NOMO-1 treated with DMSO at 0.1 percent for 48 hours (cell line): ENCODE measurements at regions not wholly inside any gene's neighbourhood (a gene's known extent, or its start where the extent isn't known, plus 50 kb on each side); places are given as distances from the start of the nearest gene placed in this dataset.
"Not testable (repeated sequence)": the region's sequence is repeated elsewhere in the genome, so short reads cannot be mapped to it uniquely, and the experiment has no call there.

ENCODE experiments used
- DNase-seq: peaks from one replicate; lab custom pipeline; 2025; ENCODE audit not compliant: unreplicated experiment; lab: John Stamatoyannopoulos, UW

GRCh38 chr9:28073270-28073669, 500.0 kb upstream of the C9orf72 start:
- no peak for DNase-seq

GRCh38 chr9:28079677-28080076, 506.4 kb upstream of the C9orf72 start:
- no peak for DNase-seq

DNA sequence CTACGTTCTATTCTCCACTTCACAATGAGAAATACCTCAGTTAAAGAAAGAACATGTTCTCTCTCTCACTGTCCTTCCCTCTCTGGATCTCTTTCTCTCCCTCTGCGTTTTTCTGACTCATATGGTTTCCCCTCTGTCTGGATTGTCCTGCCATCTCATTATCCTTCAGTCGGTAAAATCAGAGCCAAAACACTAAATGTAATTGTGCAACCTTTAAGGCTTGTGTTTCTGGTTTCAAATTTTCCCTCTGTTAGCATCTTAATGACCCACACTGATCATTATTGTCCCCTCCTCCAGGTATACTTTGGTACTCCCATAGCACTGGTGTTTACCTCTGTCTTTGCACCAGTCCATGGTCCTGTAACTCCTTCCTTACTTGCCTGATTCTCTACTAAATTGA, 509.4 kb upstream of the C9orf72 start:
- DNase-seq: no peak

DNA sequence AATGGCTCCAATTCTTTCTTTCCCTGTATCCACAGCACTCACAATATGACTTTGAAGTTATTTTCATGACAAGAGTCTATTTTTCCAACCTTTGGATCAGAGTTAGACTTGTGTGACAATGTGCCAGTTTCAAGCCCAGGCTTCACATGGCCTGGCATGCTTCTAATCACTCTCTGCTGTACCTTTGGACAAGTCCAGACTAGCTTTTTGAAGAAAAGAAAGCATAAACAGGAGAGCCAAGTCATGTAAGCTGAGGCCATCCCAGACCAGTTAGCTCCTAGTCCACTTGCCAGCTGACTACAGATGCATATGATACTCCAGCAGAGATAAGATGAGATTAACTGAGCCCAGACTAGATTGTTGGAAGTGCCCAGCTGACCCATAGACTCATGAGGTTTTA, 513.6 kb upstream of the C9orf72 start:
- DNase-seq: no peak

GRCh38 chr9:28092981-28093936, 520.0 kb upstream of the C9orf72 start:
- no peak for DNase-seq

DNA sequence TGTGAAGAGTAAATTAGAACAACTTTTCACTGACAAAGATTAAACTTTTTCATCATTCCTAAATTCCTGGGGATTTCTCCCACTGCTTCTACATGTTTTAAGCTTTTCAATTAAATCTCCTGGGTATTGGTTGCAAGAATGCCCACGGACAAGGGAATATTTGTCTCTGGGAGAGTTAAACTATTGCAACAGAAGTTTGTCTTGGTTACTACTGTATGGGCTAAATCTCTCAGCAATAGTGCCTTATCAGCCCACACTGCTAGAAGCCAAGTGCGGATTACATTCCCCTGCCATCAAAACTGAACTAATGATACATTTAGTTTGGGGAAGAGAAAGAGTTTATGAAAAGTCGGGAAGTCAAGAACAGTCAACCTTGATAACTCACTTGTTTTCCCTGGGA, 528.2 kb upstream of the C9orf72 start:
- no peak for DNase-seq

- no peak for DNase-seq
These were observed 531.7 kb upstream of the C9orf72 start for GRCh38 chr9:28105001-28105400.

DNA sequence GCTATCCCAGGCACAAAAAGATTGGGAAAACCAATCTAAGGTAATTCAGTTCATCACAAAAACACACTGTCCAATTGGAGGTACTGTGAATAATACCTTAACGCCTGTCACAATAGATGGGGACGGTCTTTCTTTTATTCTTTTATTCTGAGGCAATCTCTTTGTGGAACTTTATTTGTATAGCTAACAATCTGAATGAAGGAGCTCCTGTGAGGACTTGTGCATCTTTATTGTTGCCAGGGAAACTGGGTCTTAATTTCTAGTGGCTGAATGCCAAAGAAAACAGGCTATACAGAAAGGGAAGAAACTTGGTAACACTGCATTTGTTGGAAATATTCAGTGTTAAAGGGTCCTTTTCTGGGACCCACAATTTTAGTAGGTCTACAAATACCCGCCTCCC, 546.9 kb upstream of the C9orf72 start:
- no peak for DNase-seq

GRCh38 chr9:28120626-28121025, 547.3 kb upstream of the C9orf72 start:
- DNase-seq: no peak

DNA sequence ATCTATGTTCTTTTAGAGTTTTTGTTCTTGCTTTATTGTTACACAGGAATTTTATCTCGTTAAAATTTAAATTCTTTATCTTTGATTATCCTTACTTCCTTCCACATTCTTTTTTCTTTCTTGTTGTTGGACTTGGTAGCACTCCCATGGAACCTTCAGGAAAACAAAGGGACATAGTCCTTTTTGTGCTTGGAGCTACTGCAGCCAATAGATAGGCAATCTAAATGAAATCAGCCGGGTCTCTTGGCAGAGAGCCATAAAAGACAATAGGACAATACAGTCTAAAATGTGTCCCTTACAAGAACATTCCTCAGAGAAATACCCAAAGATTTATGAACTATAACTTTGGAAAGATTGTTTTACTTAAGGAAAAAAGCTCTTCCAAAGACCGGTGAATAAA, 548.1 kb upstream of the C9orf72 start:
- DNase-seq: no peak

DNA sequence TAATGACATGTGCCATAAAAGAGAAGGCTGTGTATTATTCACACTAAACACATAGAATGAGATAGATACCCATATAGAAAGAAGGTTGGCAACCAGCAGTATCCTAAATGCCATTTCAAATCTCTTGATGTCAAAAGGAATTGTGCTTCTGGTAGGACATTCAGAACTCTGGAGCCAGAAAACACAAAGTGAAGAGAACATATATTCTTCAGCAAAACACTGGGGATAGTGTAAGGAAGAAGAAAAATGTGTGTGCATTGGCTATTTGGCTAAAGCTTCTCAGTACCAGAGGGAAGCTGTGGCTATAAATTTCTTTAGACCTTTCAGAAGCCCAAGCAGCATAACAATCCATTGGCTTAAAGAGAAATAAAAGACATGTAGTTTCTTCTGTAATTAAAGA, 551.6 kb upstream of the C9orf72 start:
- DNase-seq: no peak

DNA sequence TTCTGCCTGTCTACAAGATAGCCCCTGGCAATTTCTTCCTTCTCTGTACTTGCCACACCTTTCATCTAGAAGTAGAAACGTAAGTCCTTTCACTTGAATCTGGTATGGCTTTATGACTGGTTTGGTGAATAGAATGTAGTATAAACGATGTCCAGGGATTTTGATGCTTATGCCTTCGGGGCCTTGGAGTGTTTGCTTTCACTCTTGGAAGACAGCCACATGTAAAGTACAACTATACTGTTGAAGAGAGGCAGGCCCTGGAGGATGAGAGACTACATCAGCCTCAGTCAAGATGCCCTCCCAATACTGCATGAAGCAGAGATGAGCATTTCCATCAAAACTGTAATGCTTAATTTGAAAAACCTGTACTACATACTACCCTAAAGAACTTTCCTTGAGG, 553.8 kb upstream of the C9orf72 start:
- DNase-seq: no peak

- DNase-seq: no peak
These were observed 561.2 kb upstream of the C9orf72 start for GRCh38 chr9:28134446-28134976.

DNA sequence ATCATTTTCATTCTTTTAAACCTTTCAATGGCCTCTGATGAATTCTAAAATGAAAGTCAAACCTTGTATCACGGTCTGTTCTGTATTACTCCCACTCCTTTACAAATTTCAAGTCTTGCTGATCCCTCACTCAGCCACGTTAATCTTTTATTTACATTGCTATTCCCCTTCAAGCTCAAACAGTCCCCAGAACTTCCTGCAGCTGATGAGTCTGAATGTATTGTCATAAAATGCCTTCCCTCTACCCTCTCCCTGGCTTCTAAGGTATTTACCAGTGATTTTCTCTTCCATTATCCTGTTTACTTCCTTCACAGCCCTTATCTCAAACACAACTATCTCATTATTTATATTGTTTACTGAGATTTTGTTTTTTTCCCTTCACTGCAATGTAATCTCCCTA, 562.3 kb upstream of the C9orf72 start:
- no peak for DNase-seq

GRCh38 chr9:28136113-28136512, 562.8 kb upstream of the C9orf72 start:
- DNase-seq: no peak

DNA sequence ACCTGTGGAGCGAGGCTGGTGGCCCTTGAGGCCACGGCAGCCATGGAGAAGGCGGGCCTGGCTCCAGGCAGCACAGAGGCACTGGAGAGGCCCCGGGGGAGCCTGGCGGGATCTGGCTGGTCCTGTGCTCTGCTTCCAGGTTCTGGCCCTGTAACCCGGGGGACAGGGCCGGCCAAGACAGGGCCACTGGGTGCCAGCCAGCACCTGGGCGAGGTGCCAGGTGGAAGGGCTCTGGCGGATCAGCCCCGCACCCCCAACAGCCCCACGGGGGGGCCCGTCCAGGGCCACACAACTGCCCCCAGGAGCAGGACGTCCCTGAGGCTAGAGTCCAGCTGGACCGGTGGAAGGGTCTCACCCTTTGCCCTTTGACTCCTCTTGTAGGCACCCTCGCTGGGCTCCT, 574.1 kb upstream of the C9orf72 start:
- not testable (repeated sequence) for DNase-seq

GRCh38 chr9:28147923-28148597, 574.8 kb upstream of the C9orf72 start:
- DNase-seq: not testable (repeated sequence)

GRCh38 chr9:28149361-28150050, 576.2 kb upstream of the C9orf72 start:
- not testable (repeated sequence) for DNase-seq

- DNase-seq: no peak
These were observed 581.8 kb upstream of the C9orf72 start for GRCh38 chr9:28155067-28155466.

GRCh38 chr9:28155671-28156070, 582.4 kb upstream of the C9orf72 start:
- DNase-seq: no peak

DNA sequence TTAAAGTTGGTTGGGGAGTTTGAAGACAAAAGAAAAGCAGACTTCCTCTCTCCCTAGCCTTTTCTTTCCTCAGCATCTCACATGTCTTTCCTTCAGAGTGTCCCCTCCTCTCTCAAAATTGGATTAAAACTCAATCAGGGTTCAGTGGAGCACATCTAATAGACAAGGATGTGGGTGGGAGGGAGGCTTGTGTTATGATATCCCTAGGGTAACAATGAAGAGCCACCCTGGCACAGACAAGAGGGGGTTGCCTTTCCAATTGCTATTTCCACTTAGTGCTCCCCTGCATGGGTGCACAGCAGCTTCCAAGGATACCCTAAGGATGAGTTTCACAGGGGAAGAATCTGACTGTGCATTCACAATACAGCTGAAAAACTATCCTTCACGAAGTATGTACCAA, 585.2 kb upstream of the C9orf72 start:
- DNase-seq: no peak
